Ishikawa (cell line): ENCODE measurements at regions not wholly inside any gene's neighbourhood (a gene's known extent, or its start where the extent isn't known, plus 50 kb on each side); places are given as distances from the start of the nearest gene placed in this dataset.

Experiments
- EGR1 ChIP-seq: IDR thresholded peaks from 2 replicates; pipeline ENCODE4 v1.6.1; 2012
- EP300 ChIP-seq: IDR thresholded peaks from 2 replicates; pipeline ENCODE4 v1.6.1; 2012; ENCODE audit warnings: borderline replicate concordance
- FOXM1 ChIP-seq: IDR thresholded peaks from 2 replicates; pipeline ENCODE4 v1.6.1; 2012; ENCODE audit warnings: low read depth, borderline replicate concordance
- MAX ChIP-seq: IDR thresholded peaks from 2 replicates; pipeline ENCODE4 v1.6.1; 2012
- RAD21 ChIP-seq: IDR thresholded peaks from 2 replicates; pipeline ENCODE4 v1.6.1; 2012; ENCODE audit warnings: low read depth
- YY1 ChIP-seq: IDR thresholded peaks from 2 replicates; pipeline ENCODE4 v1.6.1; 2012; ENCODE audit warnings: low read depth

GRCh38 chr6:43921039-43921438 is 151.0 kb downstream of the VEGFA start:
- TF ChIP-seq EP300 (no peak), FOXM1 (no peak), EGR1 (no peak), YY1 (no peak), MAX (no peak), RAD21 (no peak)
